ENCODE measurements at regions not wholly inside any gene's neighbourhood (a gene's known extent, or its start where the extent isn't known, plus 50 kb on each side); places are given as distances from the start of the nearest gene placed in this dataset.

GRCh38 chr5:24290536-24290935 is 354.2 kb downstream of the CDH10 start:
- TF ChIP-seq CTCF (IDR thresholded peaks at IDR 0.05) (no peak), POLR2A (IDR thresholded peaks at IDR 0.05) (no peak)
